ENCODE measurements at regions not wholly inside any gene's neighbourhood (a gene's known extent, or its start where the extent isn't known, plus 50 kb on each side); places are given as distances from the start of the nearest gene placed in this dataset.
A peak's percentile ranks its signal among the peaks of the same experiment; 100 is the strongest.
"Not testable (repeated sequence)": the region's sequence is repeated elsewhere in the genome, so short reads cannot be mapped to it uniquely, and the experiment has no call there.

DNA sequence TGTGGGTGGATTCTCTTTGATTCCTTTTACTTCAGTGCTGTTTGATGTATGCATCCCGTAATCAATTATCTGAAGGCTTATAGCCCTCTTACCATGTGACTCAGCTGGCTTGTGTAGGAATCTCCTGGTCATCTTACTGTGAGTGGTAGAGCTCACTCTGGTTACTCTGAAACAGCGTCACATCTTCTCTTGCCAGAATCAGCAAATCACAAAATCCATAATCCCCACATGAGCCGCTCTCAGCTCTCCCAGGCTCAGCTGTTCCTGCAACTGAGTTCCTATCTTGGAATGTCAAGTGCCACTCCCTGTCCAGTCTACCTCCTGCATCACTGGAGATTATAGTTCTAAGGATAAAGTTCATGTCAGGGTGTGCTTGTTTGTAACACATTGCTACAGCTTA, 278.0 kb downstream of the FBXO8 start:
- DNase-seq = no peak

DNA sequence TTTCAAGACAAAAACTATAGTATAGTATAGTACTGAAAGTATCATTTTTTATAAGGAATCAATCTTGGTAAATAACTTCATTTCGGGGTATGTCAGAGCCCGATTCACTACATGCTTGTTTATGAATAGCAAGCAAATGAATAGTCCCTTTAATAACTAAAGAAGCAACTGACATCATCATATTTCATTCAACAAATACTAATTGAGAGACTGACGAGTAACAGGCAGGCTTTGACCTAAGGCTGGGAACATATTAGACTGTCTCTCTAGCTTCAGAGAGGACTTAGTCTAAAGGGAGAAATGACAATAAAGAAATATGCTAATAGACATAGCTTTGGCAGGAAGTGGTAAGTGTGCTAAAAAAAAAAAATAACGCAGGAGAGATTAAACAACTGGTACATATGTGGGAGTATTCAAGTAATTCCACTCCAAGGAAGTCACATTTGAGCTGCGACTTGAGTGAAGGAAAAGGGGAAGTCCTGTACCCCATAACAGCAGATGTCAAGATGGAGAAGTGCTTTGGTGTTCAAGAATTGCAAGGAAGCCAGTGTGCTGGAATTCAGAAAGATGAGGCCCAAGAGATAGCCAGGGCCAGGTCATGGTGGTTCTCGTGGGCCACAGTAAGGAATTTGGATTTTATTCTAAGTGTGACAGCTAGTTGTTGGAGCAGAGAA, 284.9 kb downstream of the FBXO8 start:
- DNase-seq = no peak

DNA sequence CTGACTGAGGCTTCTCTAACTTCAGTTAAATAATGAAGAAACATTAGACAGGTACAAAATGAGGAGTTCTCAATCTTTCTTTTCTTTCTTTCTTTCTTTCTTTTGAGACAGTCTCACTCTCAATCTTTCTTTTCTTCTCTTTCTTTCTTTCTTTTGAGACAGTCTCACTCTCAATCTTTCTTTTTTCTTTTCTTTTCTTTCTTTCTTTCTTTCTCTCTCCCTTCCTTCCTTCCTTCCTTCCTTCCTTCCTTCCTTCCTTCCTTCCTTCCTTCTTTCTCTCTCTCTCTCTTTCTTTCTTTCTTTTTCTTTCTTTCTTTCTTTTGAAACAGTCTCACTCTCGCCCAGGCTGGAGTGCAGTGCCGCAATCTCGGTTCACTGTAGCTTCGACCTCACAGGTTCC, 287.7 kb downstream of the FBXO8 start:
- DNase-seq = not testable (repeated sequence)

DNA sequence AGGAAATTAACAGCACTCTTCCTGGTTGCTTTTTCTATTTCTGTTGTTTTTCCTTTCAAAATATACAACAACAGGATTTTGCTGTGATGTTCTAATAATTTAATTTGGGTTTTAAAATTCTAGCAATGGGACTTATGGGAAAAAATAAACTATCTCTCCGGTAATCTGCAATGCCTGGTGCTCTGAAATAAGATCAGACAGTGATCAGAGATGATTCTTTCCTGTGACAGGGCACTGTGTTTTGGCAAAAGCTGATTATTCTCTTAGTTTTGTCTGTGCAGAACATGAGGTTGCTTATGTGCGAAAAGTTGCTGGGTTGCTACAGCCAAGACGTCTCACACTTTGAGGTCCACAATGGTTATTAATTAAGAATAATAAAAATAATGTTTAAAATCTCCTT, 291.7 kb downstream of the FBXO8 start:
- no peak for DNase-seq

DNA sequence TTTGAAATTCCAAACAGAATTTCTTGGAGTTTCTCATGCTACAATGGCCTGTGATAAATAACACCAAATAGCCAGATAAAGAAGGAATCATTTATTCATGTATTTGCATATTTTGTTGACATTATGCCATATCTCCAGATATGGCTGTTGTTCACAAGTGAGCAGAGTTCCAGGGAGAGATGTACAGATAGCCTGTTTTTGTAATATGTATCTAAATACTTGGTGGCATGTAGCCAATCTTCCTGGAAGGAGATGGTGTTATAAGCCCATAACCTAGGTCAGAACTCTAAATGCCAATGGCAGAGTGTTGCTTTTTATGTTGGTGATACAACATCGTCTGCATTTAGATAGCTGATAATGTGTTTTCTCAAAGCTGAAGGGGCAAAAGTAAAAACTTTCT, 292.2 kb downstream of the FBXO8 start:
- no peak for DNase-seq

DNA sequence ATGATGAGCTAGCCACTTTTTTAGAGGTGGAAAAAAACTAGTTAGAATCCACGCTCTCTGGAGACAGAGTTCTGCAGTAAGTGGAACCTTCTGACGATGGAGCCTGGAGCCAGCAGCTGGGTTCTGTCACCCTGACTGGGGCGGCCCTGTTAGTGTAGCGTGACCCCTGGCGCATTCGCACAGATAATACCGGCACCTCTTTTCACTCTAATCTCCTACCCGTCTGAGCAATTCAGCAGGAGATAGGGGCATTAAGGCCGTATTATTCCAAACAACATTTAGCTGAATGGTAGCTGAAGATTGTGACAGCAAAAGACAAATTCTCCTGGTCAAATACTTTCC, 292.6 kb downstream of the FBXO8 start:
- no peak for DNase-seq

DNA sequence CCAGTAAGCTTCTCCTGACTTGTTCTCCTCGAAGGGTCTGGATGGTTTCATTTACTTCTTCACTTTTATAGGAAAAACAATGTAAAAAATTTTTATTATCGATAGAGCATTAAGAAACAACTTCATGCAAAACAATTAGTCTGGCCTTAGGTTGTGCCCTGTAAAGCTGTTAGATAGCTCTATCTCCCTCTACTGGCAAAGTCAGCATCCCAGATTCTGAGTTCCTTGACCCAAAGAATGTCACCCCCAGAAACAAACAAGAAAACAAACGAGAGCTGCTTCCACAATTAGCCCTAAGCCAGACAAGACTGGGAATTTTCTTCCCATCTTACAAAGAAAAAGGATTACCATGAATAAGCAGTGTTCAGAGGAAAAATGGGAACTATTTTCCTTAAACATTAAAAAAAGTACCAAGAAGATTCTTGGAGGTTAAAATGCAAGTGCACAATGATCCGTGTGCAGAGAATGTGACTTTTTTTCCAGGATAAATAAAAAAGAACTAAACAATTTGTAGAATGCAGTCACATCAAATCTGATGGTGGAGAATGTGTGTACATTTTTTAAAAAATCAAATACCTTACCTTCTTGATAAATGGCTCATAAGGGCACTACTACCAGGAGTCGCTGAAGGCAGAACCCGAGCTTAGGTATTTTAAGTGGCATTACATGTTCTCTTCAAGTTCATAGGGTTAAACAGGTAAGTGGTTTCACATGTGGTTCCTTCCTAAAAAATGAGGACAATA, 293.2 kb downstream of the FBXO8 start:
- peak; percentile 33 for DNase-seq

DNA sequence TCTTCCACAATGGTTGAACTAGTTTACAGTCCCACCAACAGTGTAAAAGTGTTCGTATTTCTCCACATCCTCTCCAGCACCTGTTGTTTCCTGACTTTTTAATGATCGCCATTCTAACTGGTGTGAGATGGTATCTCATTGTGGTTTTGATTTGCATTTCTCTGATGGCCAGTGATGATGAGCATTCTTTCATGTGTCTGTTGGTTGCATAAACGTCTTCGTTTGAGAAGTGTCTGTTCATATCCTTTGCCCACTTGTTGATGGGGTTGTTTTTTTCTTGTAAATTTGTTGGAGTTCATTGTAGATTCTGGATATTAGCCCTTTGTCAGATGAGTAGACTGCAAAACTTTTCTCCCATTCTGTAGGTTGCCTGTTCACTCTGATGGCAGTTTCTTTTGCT, 319.9 kb downstream of the FBXO8 start:
- DNase-seq = not testable (repeated sequence)

DNA sequence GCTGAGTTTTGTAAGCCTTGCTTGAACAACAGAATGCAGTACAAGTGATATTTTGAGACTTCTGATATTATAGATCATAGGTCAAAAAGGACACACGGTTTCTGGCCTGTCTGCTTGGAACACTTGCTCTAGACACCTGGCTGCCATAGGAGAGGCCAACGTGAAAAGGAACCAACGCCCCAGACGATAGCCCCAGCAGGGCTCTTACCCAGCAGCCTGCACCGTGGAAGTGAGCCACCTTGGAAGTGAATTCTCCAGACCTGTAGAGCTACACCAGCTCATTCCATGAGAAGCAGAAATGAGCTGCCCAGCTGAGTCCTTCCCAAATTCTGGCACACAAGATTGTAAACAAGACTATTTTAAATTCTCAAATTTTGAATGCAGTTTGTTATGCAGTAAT, 323.1 kb downstream of the FBXO8 start:
- no peak for DNase-seq

DNA sequence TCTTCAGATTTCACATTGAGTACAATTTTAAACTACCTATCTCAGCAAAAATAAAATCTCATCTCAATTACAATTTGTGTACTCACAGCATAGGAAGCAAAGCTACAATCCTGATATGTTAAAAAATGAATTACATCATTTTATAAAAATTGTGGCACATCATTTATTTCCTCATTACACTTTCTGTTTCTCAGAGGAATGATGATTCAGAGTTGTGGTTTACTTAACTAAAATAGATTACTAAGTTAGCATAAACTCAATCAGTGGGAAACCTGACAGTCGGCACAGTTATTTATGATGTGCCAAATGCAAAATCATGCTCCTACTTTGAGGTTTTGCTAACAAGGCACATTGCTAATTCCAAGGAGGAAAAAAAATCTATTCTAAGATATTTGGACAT, 325.0 kb downstream of the FBXO8 start:
- DNase-seq = no peak

DNA sequence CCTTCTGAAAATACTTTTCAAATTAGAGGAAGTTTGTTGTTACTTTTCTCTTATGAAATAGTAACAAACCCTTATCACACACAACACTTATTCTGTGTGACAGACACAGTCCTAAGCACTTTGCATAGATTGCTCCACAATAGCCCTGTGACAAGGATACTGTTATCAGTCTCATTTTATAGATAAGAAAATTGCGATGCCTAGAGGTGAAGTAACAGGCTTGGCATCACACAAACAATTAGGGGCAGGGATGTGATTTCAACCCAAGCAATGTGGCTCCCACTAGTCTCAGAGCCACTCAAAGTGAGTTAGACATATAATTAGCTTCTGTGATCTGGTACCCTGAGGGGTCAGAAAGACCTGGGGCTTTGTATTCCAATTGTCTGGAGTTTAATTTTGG, 339.9 kb downstream of the FBXO8 start:
- no peak for DNase-seq

DNA sequence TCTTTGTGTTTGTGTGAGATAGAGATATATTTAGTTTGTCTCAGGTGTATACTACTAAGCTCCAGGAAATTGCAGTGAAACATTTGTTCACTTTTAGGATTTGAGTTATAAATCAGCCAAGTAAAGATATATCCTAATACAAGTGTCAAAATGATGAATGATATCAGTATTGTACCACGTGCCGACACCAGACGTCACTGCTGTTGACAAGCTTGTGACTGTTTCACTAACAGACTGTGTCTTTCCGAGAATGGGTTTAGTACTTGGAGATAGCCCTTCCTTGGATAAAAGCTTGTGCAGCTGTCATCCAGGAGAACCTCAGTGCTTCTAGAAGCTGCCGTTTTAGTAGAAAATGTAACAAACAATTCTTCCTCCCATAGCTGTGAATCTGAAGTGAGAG, 343.3 kb downstream of the FBXO8 start:
- DNase-seq = no peak

DNA sequence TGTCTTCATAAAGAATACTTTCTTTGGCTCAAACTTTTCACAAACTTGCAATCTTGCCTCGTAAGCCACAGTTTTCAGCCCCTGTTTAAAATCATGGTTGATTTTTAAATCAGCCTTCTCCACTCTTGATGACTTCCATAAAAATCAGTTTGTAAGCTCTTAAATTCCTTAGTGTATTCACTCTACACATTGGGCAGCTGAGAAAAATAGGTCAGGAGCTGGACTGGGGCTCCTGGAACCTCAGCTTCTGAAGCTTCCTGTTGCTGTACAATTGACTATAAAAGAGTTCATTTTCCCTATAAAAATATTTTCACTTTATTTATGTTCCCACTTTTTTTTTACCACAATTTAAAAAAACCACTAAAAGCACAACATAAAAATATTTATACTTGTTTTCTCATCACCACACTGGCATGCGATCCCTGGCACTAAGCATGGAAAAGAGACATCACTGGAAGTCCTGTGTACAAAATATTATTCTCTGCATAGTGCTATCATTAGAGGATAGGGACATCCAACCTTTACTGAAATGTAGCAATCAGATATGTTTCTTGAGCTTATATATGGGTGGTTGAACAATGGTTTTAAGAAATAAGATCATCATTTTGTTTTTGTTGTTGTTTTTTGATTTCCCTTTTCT, 345.7 kb downstream of the FBXO8 start:
- DNase-seq = no peak

DNA sequence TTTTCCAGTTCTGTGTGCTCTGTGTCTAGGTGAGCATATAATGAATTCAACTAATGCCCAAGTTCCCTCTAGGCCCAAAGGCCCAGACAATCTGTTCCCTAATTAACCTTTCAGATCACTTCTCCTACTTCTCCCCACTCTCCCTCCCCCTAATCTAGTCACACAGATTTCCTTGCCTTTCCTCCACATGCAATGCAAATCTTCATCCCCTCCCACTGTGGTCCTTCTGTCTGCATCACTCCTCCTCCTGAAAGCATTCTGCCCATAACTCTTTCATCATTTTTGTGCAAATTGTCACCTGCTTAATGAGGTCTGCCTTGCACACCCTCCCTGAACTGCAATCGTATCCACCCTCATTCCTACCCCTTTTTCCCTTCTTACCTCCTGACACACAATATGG, 346.6 kb downstream of the FBXO8 start:
- no peak for DNase-seq

DNA sequence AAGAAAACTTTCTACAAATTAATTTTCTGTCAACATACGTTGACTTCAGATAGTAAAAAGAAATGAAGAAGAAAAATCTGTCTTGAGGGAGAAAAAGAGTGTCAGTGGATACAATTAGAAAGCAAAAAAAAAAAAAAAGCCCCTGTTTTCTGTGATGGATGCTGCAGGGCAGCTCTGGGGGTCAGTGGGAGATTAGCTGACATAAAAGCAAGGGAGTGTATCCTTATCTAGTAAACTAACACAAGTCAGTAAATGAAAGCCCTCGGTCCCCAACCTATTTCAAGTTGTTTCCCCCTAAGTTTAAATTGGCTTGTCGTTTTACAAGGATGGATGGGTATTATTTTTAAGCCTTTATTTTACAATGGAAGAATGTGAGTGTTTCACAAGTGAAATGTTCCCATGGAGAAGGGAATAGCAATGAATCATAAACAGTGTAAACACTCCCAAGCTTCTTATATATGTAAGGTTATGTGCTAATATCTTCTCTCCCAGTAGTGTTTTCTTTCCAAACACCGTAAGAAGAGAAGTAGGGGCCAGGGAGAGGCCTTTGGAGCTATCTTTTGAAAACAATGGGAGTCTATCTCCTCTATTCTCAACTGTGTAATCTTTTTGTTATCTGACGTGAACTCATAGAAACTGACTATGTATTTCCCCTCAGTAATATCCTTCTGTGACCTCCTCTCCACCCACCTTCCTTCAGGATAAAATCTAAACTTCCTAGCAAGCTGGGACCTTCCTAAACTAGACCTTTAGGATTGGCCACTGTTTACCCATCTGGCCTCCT, 347.7 kb downstream of the FBXO8 start:
- no peak for DNase-seq

DNA sequence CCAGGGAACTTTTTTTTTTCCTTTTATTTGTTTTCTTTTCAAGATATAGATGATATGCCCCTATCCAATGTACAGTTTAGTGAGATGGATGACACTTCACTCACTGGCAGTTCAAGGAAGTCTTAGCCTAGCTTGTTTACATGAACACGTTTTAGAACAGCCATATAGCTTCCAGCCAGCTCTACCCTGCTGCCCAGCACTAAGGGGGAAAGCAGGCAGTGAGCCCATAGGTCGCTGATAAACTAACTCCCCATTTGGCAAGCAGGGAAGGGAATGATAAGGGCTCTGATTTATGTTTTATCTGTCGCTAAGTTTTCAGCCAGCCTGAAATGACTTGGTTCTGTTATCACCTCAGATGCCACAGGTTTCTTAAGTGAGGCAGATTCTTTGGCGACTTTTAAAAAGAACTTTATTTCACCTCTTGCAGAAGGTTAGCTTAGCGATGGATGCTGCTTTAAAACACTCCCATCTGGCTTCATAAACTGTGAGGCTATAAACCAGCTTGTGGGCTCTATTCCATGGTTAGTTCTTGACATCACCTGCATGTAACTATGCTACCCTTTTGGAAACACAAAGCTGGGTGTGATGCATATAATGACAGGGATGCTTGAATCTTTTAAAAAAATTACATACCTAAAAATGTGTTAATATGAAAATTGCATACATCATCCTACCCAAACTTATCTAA, 348.4 kb downstream of the FBXO8 start:
- DNase-seq = no peak

DNA sequence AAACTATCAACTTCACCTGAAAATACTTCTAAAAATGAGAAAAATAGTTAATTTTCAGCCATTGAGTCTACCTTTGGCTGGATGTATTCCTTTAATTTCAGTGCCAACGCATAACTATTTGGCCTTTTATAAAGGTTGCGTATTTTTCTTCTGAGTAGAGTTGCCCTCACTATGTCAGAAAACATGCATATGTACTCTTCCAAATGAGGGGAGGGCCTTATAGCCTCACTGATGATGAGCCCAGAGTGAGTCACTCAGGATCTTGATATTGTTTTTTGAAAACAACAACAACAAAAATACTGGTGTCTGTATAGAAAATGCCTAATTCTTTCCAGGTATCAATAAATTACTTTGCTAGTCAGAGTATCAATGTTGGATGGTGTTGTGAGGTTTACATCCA, 349.3 kb downstream of the FBXO8 start:
- no peak for DNase-seq

DNA sequence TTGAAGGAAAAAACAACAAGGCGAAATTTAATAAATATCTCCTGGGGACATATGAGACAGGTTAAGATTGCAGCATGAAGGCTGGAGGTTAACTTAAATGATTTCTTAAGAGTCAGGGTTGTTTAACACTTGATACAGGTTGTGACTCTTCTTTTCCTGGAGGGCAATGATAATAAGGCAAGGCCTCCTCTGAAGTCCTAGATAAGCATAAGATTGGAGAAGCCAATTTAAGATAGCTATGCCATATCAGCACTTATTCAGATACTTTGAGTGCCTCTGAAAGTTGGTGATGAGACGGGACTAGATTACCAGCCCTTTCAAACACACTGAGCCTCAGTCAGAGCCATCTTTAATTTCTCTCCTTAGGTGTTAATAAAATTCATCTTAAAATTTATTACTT, 350.8 kb downstream of the FBXO8 start:
- DNase-seq = no peak

DNA sequence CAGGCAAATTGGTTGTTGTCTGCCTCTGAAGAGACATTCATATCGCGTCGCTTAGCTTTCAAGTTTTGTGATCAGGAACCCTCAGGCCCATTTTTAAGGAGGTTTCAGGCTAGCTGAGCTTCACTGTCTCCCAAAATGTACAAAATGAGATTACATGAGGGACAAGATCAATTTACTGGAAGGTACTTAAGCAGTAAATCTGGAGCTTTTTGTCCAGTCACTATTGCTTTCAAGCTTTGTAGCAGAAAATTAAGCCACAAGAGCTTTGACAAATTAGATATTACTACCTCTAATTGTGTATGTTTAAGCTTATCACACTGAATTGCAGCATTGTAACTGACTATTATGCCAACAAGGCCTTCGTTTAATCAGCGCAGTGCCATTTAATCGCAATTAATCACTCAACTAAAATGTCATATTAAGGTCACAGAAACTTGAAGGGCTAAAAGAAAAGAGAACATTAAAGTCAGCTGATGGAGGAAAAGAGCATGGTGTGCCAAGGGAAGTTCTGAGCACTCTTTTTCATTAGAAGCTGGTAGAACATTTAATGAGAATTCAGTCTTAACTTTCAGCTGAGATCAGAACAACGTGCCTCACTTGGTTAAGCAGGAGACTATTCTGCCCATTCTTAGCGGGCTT, 353.0 kb downstream of the FBXO8 start:
- DNase-seq = no peak

DNA sequence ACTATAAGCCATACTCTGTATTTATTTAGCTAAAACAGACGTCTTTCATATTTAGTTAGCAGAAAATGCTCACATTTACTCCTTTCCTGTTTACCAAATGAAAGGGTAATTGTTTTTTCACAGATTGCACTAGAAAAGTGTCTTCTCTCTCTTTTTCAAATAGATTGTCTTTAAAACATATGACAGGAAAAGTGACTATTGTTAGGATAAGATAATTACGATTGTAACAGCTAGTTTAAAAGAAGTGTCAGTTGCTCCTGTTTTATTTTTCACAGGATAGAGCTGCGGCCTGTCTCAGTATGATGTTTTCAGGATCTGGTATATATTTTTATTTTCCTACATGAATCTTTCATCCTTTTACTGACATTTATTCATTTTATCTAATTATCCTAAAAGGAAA, 353.5 kb downstream of the FBXO8 start:
- DNase-seq = no peak

DNA sequence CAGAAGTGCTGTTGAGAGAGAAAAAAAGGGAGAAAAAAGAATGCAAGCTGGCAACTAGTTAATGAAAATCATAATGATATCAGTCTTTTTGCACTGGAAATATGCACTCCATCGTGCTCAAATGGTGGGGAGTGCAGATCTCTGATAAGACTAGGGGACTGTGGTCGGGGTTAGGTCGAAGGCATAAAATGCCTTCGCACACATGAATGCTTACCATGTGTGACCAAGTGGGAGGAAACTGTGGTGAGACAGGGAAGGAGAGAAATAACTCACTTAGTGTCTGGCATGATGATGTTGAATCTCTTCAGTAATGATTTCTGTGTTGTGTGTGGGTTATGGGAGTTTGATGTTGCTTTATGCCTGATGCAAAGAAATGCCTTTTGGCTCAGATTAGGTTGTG, 358.9 kb downstream of the FBXO8 start:
- DNase-seq = no peak

DNA sequence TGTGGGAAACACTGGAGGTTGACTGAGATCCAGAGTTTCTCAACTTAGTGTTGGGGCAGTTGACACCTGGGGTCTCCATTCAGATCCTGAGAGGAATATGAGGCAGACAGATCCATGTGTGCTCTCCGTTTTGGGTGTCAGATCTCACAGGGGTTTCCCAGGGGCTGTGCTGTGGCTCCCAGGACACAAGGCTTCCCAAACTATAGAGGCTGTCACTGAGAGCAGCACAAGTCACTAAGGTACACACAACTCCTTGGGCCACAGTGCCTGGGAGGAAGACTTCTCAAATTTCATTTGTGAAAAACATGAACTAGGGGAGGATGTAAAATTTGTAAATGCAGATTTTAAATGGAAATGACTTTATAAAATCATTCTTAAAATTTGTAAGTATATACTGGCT, 363.6 kb downstream of the FBXO8 start:
- no peak for DNase-seq
